Aorta (tissue), 5 donors: ENCODE measurements at regions not wholly inside any gene's neighbourhood (a gene's known extent, or its start where the extent isn't known, plus 50 kb on each side); places are given as distances from the start of the nearest gene placed in this dataset.

ENCODE experiments used
- ATAC-seq: fragments of 200-7000 bp; cut with Tn5 transposase; one replicate; pipeline ENCODE4 v1.9.1; 2022; ENCODE audit warnings: moderate library complexity; ENCODE audit not compliant: low FRiP score
- DNase-seq, 2 donors: peaks; one replicate each; pipeline ENCODE4 v3.0.0-alpha.2; 2020
- H3K27ac ChIP-seq, 2 donors: one replicate each; pipeline ENCODE4 v1.5.1; 2013; ENCODE audit warnings: low read length in 2 of 2, mild to moderate bottlenecking in 2 of 2, moderate library complexity in 2 of 2, control low read depth in 1 of 2, inconsistent platforms in 1 of 2, low read depth in 1 of 2
- H3K27me3 ChIP-seq, 2 donors: one replicate each; pipeline ENCODE4 v1.6.1; 2013; ENCODE audit warnings: control low read depth in 1 of 2, low read length in 1 of 2, mild to moderate bottlenecking in 1 of 2, moderate library complexity in 1 of 2; ENCODE audit not compliant: insufficient read depth in 2 of 2, control insufficient read depth in 1 of 2
- H3K36me3 ChIP-seq, 2 donors: one replicate each; pipeline ENCODE4 v1.6.1; 2013; ENCODE audit warnings: control low read depth in 1 of 2, low read length in 1 of 2, mild to moderate bottlenecking in 1 of 2; ENCODE audit not compliant: insufficient read depth in 2 of 2, control insufficient read depth in 1 of 2
- H3K4me1 ChIP-seq, 2 donors: one replicate each; pipeline ENCODE4 v1.6.1; 2013; ENCODE audit warnings: low read length in 2 of 2, control low read depth in 1 of 2, mild to moderate bottlenecking in 1 of 2, moderate library complexity in 1 of 2; ENCODE audit not compliant: insufficient read depth in 2 of 2, control insufficient read depth in 1 of 2
- H3K4me3 ChIP-seq, 2 donors: one replicate each; pipeline ENCODE4 v1.5.1; 2013; ENCODE audit warnings: low read length in 2 of 2, control low read depth in 1 of 2, mild to moderate bottlenecking in 1 of 2
- H3K9me3 ChIP-seq: one replicate; pipeline ENCODE4 v1.6.1; 2013; ENCODE audit warnings: mild to moderate bottlenecking, low read length; ENCODE audit not compliant: control insufficient read depth
- WGBS, 2 donors: extraction: QIAGEN DNeasy Blood & Tissue Kit; methylation state at CpG; one replicate each; pipeline ENCODE4 v1.1.7; 2013; 5-methylcytosine and 5-hydroxymethylcytosine counted together
- intact Hi-C, 2 donors: fragments of 100-400 bp; cut with DNase I; formaldehyde crosslinking; loops; one replicate each; pipeline versions ENCODE4 v1.14.2 to v1.15.0; 2022
- donor health status: healthy with polysubstance abuse.
- donor health status: Bipolar disorder and iron deficiency.
- donor health status: DM: no; HTN: no; CAD: no.
- donor health status: DM: no; HTN: no; CAD: no.
- donor health status: DM: yes; HTN: yes; CAD: no.

GRCh38 chr1:192927496-192927895 lies 118.7 kb downstream of the RGS2 start:
- no peak for ATAC-seq
- H3K27me3 ChIP-seq: no peaks in the 10 kb centered on the region
- no peaks in the 10 kb centered on the region for H3K9me3 ChIP-seq
- no peaks in the 10 kb centered on the region for H3K36me3 ChIP-seq
- no peak overlapping the region for H3K27ac ChIP-seq
- intact Hi-C loops: no loop called here
- H3K4me1 ChIP-seq: no peaks in the 10 kb centered on the region
- DNase-seq: no peak
- H3K4me3 ChIP-seq: no peak overlapping the region
- 79 to 90% methylated on average over 1 of the region's 1 CpG for WGBS, 2 donors

- Histone ChIP-seq H3K36me3 (no peaks in the 10 kb centered on the region), H3K27ac (no peak overlapping the region), H3K27me3 (no peaks in the 10 kb centered on the region), H3K9me3 (no peaks in the 10 kb centered on the region), H3K4me3 (no peak overlapping the region), H3K4me1 (no peaks in the 10 kb centered on the region)
- WGBS, 2 donors: 60 to 78% methylated on average over 3 of the region's 3 CpGs
- DNase-seq (no peak), ATAC-seq (no peak)
- intact Hi-C loops: no loop called here
These were observed 120.8 kb downstream of the RGS2 start for GRCh38 chr1:192929597-192929996.

- Histone ChIP-seq H3K27me3 (no peaks in the 10 kb centered on the region), H3K27ac (no peak overlapping the region), H3K4me3 (no peak overlapping the region), H3K9me3 (no peaks in the 10 kb centered on the region), H3K36me3 (no peaks in the 10 kb centered on the region), H3K4me1 (no peaks in the 10 kb centered on the region)
- intact Hi-C loops: no loop called here
- ATAC-seq (no peak), DNase-seq (no peak)
- WGBS, 2 donors: 97 to 100% methylated on average over 1 of the region's 1 CpG
These were observed 124.9 kb downstream of the RGS2 start for GRCh38 chr1:192933744-192934143.

GRCh38 chr1:192936313-192937018 lies 122.7 kb downstream of the UCHL5 start:
- Histone ChIP-seq H3K27me3 (no peaks in the 10 kb centered on the region), H3K9me3 (no peaks in the 10 kb centered on the region), H3K36me3 (no peaks in the 10 kb centered on the region), H3K4me3 (no peak overlapping the region), H3K4me1 (no peaks in the 10 kb centered on the region), H3K27ac (no peak overlapping the region)
- intact Hi-C loops: no loop called here
- 91 to 98% methylated on average over 1 of the region's 1 CpG for WGBS, 2 donors
- ATAC-seq: no peak
- no peak for DNase-seq

- no peak for DNase-seq
- no peaks in the 10 kb centered on the region for H3K9me3 ChIP-seq
- no peak for ATAC-seq
- 23 to 55% methylated on average over 1 of the region's 1 CpG for WGBS, 2 donors
- intact Hi-C loops: no loop called here
- H3K4me3 ChIP-seq: no peak overlapping the region
- no peak overlapping the region for H3K27ac ChIP-seq
- no peaks in the 10 kb centered on the region for H3K36me3 ChIP-seq
- no peaks in the 10 kb centered on the region for H3K27me3 ChIP-seq
- no peaks in the 10 kb centered on the region for H3K4me1 ChIP-seq
These were observed 122.0 kb downstream of the UCHL5 start for GRCh38 chr1:192937128-192937527.

GRCh38 chr1:192939440-192939839 lies 119.7 kb downstream of the UCHL5 start:
- ATAC-seq: no peak
- no peaks in the 10 kb centered on the region for H3K27me3 ChIP-seq
- intact Hi-C loops: no loop called here
- H3K4me1 ChIP-seq: no peaks in the 10 kb centered on the region
- no peaks in the 10 kb centered on the region for H3K36me3 ChIP-seq
- no peak overlapping the region for H3K4me3 ChIP-seq
- 77 to 80% methylated on average over 2 of the region's 2 CpGs for WGBS, 2 donors
- no peak overlapping the region for H3K27ac ChIP-seq
- no peak for DNase-seq
- H3K9me3 ChIP-seq: no peaks in the 10 kb centered on the region

GRCh38 chr1:192940658-192941057 lies 118.5 kb downstream of the UCHL5 start:
- Histone ChIP-seq H3K27me3 (no peaks in the 10 kb centered on the region), H3K4me1 (no peaks in the 10 kb centered on the region), H3K36me3 (no peaks in the 10 kb centered on the region), H3K4me3 (no peak overlapping the region), H3K9me3 (no peaks in the 10 kb centered on the region), H3K27ac (no peak overlapping the region)
- no peak for ATAC-seq
- no peak for DNase-seq
- intact Hi-C loops: no loop called here

- no peaks in the 10 kb centered on the region for H3K27me3 ChIP-seq
- intact Hi-C loops: no loop called here
- ATAC-seq: no peak
- H3K4me1 ChIP-seq: no peaks in the 10 kb centered on the region
- DNase-seq: no peak
- WGBS, 2 donors: 94 to 96% methylated on average over 5 of the region's 5 CpGs
- no peak overlapping the region for H3K27ac ChIP-seq
- H3K9me3 ChIP-seq: no peaks in the 10 kb centered on the region
- no peak overlapping the region for H3K4me3 ChIP-seq
- H3K36me3 ChIP-seq: no peaks in the 10 kb centered on the region
These were observed 117.3 kb downstream of the UCHL5 start for GRCh38 chr1:192941722-192942411.

- Histone ChIP-seq H3K9me3 (no peaks in the 10 kb centered on the region), H3K27ac (no peak overlapping the region), H3K4me3 (no peak overlapping the region), H3K27me3 (no peaks in the 10 kb centered on the region), H3K4me1 (no peaks in the 10 kb centered on the region), H3K36me3 (no peaks in the 10 kb centered on the region)
- ATAC-seq (no peak), DNase-seq (no peak)
- intact Hi-C loops: no loop called here
- 71 to 73% methylated on average over 3 of the region's 3 CpGs for WGBS, 2 donors
These were observed 116.1 kb downstream of the UCHL5 start for GRCh38 chr1:192943108-192943507.
